Trophoblast cell (in vitro differentiated cells and primary cell): ENCODE measurements at regions not wholly inside any gene's neighbourhood (a gene's known extent, or its start where the extent isn't known, plus 50 kb on each side); places are given as distances from the start of the nearest gene placed in this dataset.
A peak's percentile ranks its signal among the peaks of the same experiment; 100 is the strongest.

Source experiments
- DNase-seq, 2 donors: peaks; one replicate each; pipeline ENCODE4 v3.0.0-alpha.2; 2016
- H2AFZ ChIP-seq: 2 replicates; pipeline ENCODE4 v1.6.1; 2013; ENCODE audit warnings: low read length, moderate library complexity, mild to moderate bottlenecking; ENCODE audit not compliant: insufficient read depth, poor library complexity
- H2AK5ac ChIP-seq: 2 replicates; pipeline ENCODE4 v1.6.1; 2013; ENCODE audit warnings: mild to moderate bottlenecking, low read length
- H2BK120ac ChIP-seq: 2 replicates; pipeline ENCODE4 v1.6.1; 2013; ENCODE audit warnings: low read length, mild to moderate bottlenecking, moderate library complexity; ENCODE audit not compliant: insufficient read depth, poor library complexity
- H2BK12ac ChIP-seq: 2 replicates; pipeline ENCODE4 v1.6.1; 2013; ENCODE audit warnings: mild to moderate bottlenecking, low read length, moderate library complexity
- H2BK5ac ChIP-seq: 2 replicates; pipeline ENCODE4 v1.6.1; 2013; ENCODE audit warnings: low read length, low read depth, moderate library complexity, mild to moderate bottlenecking; ENCODE audit not compliant: poor library complexity
- H3K14ac ChIP-seq: 2 replicates; pipeline ENCODE4 v1.6.1; 2013; ENCODE audit warnings: mild to moderate bottlenecking, low read length
- H3K18ac ChIP-seq: 2 replicates; pipeline ENCODE4 v1.6.1; 2013; ENCODE audit warnings: mild to moderate bottlenecking, low read length
- H3K23ac ChIP-seq: 2 replicates; pipeline ENCODE4 v1.6.1; 2013; ENCODE audit warnings: low read length
- H3K27ac ChIP-seq: 2 replicates; pipeline ENCODE4 v1.5.1; 2013; ENCODE audit warnings: low read depth, mild to moderate bottlenecking, inconsistent platforms, low read length, moderate library complexity
- H3K27me3 ChIP-seq: 2 replicates; pipeline ENCODE4 v1.6.1; 2013; ENCODE audit warnings: inconsistent platforms, mild to moderate bottlenecking, low read length, moderate library complexity; ENCODE audit not compliant: insufficient read depth
- H3K36me3 ChIP-seq, 2 experiments: 1 replicate in 1 of 2; 2 replicates in 1 of 2; pipeline ENCODE4 v1.6.1; 2013; ENCODE audit warnings: low read length in 2 of 2, mild to moderate bottlenecking in 2 of 2, moderate library complexity in 1 of 2; ENCODE audit not compliant: insufficient read depth in 2 of 2, control insufficient read depth in 1 of 2
- H3K4ac ChIP-seq: 2 replicates; pipeline ENCODE4 v1.6.1; 2013; ENCODE audit warnings: low read depth, mild to moderate bottlenecking, low read length, moderate library complexity
- H3K4me1 ChIP-seq, 2 experiments: 1 replicate in 1 of 2; 2 replicates in 1 of 2; pipeline ENCODE4 v1.6.1; 2013; ENCODE audit warnings: low read length in 2 of 2, mild to moderate bottlenecking in 2 of 2, moderate library complexity in 1 of 2; ENCODE audit not compliant: insufficient read depth in 2 of 2, control insufficient read depth in 1 of 2
- H3K4me2 ChIP-seq: 2 replicates; pipeline ENCODE4 v1.6.1; 2013; ENCODE audit warnings: inconsistent platforms, mild to moderate bottlenecking, low read length, moderate library complexity
- H3K4me3 ChIP-seq: 2 replicates; pipeline ENCODE4 v1.5.1; 2013; ENCODE audit warnings: mild to moderate bottlenecking, low read depth, low read length, inconsistent platforms
- H3K79me1 ChIP-seq: one replicate; pipeline ENCODE4 v1.6.1; 2013; ENCODE audit warnings: low read length
- H3K79me2 ChIP-seq: 2 replicates; pipeline ENCODE4 v1.6.1; 2013; ENCODE audit warnings: low read length, mild to moderate bottlenecking; ENCODE audit not compliant: control insufficient read depth, insufficient read depth, poor library complexity
- H3K9ac ChIP-seq: 2 replicates; pipeline ENCODE4 v1.6.1; 2013; ENCODE audit warnings: mild to moderate bottlenecking, low read length
- H3K9me3 ChIP-seq: 2 replicates; pipeline ENCODE4 v1.6.1; 2013; ENCODE audit warnings: low read depth, mild to moderate bottlenecking, control low read depth, inconsistent platforms, low read length; ENCODE audit not compliant: insufficient read depth
- H4K12ac ChIP-seq: 2 replicates; pipeline ENCODE4 v1.6.1; 2013; ENCODE audit warnings: low read depth, mild to moderate bottlenecking, low read length, moderate library complexity
- H4K8ac ChIP-seq: 2 replicates; pipeline ENCODE4 v1.6.1; 2013; ENCODE audit warnings: low read depth, mild to moderate bottlenecking, low read length, moderate library complexity
- H4K91ac ChIP-seq: one replicate; pipeline ENCODE4 v1.6.1; 2013; ENCODE audit warnings: low read depth, mild to moderate bottlenecking, low read length, moderate library complexity
- WGBS: extraction: QIAGEN DNeasy Blood & Tissue Kit; methylation state at CpG from one replicate; pipeline ENCODE4 v1.1.7; 2013; ENCODE audit warnings: missing lambda C conversion rate; ENCODE audit not compliant: insufficient read length, insufficient coverage; ENCODE audit errors: extremely low coverage; 5-methylcytosine and 5-hydroxymethylcytosine counted together

GRCh38 chr15:62244762-62245161, 79.7 kb upstream of the C2CD4B start:
- Histone ChIP-seq H3K4me2 (no peak overlapping the region), H3K18ac (no peak overlapping the region), H3K23ac (no peak overlapping the region), H3K9me3 (no peaks in the 10 kb centered on the region), H2AFZ (no peak overlapping the region), H2AK5ac (no peak overlapping the region), H3K36me3 (no peaks in the 10 kb centered on the region), H3K4ac (no peak overlapping the region), H3K27me3 (no peaks in the 10 kb centered on the region), H3K14ac (no peak overlapping the region), H2BK5ac (no peak overlapping the region), H3K27ac (no peak overlapping the region), H3K79me1 (no peaks in the 10 kb centered on the region), H3K4me1 (peaks cover 0 to 5% of the 10 kb centered on the region in 2 experiments), H2BK120ac (no peak overlapping the region), H3K4me3 (no peak overlapping the region), H4K8ac (no peak overlapping the region), H3K9ac (no peak overlapping the region), H4K12ac (no peak overlapping the region), H4K91ac (no peak overlapping the region), H3K79me2 (no peaks in the 10 kb centered on the region), H2BK12ac (no peak overlapping the region)
- no CpG with 5 or more reads among the region's 6 CpGs for WGBS
- DNase-seq, result no peak

- Histone ChIP-seq H3K36me3 (no peaks in the 10 kb centered on the region), H2BK120ac (no peak overlapping the region), H3K4me2 (no peak overlapping the region), H3K4me3 (no peak overlapping the region), H3K18ac (no peak overlapping the region), H3K9ac (no peak overlapping the region), H3K79me2 (no peaks in the 10 kb centered on the region), H3K27me3 (no peaks in the 10 kb centered on the region), H3K4ac (no peak overlapping the region), H3K79me1 (no peaks in the 10 kb centered on the region), H3K14ac (no peak overlapping the region), H2AK5ac (no peak overlapping the region), H2AFZ (no peak overlapping the region), H4K91ac (no peak overlapping the region), H2BK12ac (no peak overlapping the region), H3K23ac (no peak overlapping the region), H3K27ac (no peak overlapping the region), H3K9me3 (no peaks in the 10 kb centered on the region), H3K4me1 (peaks cover 0 to 5% of the 10 kb centered on the region in 2 experiments), H4K12ac (no peak overlapping the region), H4K8ac (no peak overlapping the region), H2BK5ac (no peak overlapping the region)
- WGBS, result no CpG with 5 or more reads among the region's 8 CpGs
- peak; percentile 81 to 82 for DNase-seq
These were observed 83.3 kb upstream of the C2CD4B start for GRCh38 chr15:62248277-62248984.

GRCh38 chr15:62249501-62249900, 84.4 kb upstream of the C2CD4B start:
- no peak for DNase-seq

GRCh38 chr15:62250186-62250585, 85.1 kb upstream of the C2CD4B start:
- Histone ChIP-seq H4K91ac (no peak overlapping the region), H3K9ac (no peak overlapping the region), H3K4me2 (no peak overlapping the region), H3K27me3 (no peaks in the 10 kb centered on the region), H2AK5ac (no peak overlapping the region), H3K4ac (no peak overlapping the region), H4K12ac (no peak overlapping the region), H3K79me1 (no peaks in the 10 kb centered on the region), H4K8ac (no peak overlapping the region), H3K36me3 (no peaks in the 10 kb centered on the region), H2BK12ac (no peak overlapping the region), H3K79me2 (no peaks in the 10 kb centered on the region), H2AFZ (no peak overlapping the region), H3K18ac (no peak overlapping the region), H3K4me1 (peaks cover 0 to 5% of the 10 kb centered on the region in 2 experiments), H3K23ac (no peak overlapping the region), H3K27ac (no peak overlapping the region), H3K9me3 (no peaks in the 10 kb centered on the region), H3K14ac (no peak overlapping the region), H3K4me3 (no peak overlapping the region), H2BK120ac (no peak overlapping the region), H2BK5ac (no peak overlapping the region)
- no CpG with 5 or more reads among the region's 8 CpGs for WGBS
- DNase-seq, result no peak

More at GRCh38 chr15:62249501-62249900, 84.4 kb upstream of the C2CD4B start:
- H3K4me1 ChIP-seq, result peaks cover 0 to 5% of the 10 kb centered on the region in 2 experiments
- WGBS, result no CpG with 5 or more reads among the region's 4 CpGs
- H2BK12ac ChIP-seq, result no peak overlapping the region
- H3K9me3 ChIP-seq, result no peaks in the 10 kb centered on the region
- no peaks in the 10 kb centered on the region for H3K27me3 ChIP-seq
- no peaks in the 10 kb centered on the region for H3K36me3 ChIP-seq
- H3K4me2 ChIP-seq, result no peak overlapping the region
- no peak overlapping the region for H3K4me3 ChIP-seq
- H4K12ac ChIP-seq, result no peak overlapping the region
- no peak overlapping the region for H2BK5ac ChIP-seq
- H3K27ac ChIP-seq, result no peak overlapping the region
- no peak overlapping the region for H3K14ac ChIP-seq
- no peak overlapping the region for H2AFZ ChIP-seq
- no peak overlapping the region for H3K18ac ChIP-seq
- H3K9ac ChIP-seq, result no peak overlapping the region
- H2BK120ac ChIP-seq, result no peak overlapping the region
- H2AK5ac ChIP-seq, result no peak overlapping the region
- H3K4ac ChIP-seq, result no peak overlapping the region
- no peak overlapping the region for H3K23ac ChIP-seq
- H4K91ac ChIP-seq, result no peak overlapping the region
- H3K79me1 ChIP-seq, result no peaks in the 10 kb centered on the region
- H3K79me2 ChIP-seq, result no peaks in the 10 kb centered on the region
- no peak overlapping the region for H4K8ac ChIP-seq
